Brain microvascular endothelial cell (primary cell): ENCODE measurements at regions not wholly inside any gene's neighbourhood (a gene's known extent, or its start where the extent isn't known, plus 50 kb on each side); places are given as distances from the start of the nearest gene placed in this dataset.

Experiments
- DNase-seq: peaks from one replicate; pipeline ENCODE4 v3.0.0-alpha.2; 2020
- H3K27ac ChIP-seq: fragments of 250-450 bp; sonication (Bioruptor Pico); 2 replicates; pipeline ENCODE4 v1.5.1; 2020; ENCODE audit warnings: mild to moderate bottlenecking, moderate library complexity
- H3K27me3 ChIP-seq: fragments of 250-450 bp; sonication (Bioruptor Pico); replicated peaks from 2 replicates; pipeline ENCODE4 v1.5.1; 2020; ENCODE audit warnings: mild to moderate bottlenecking
- H3K36me3 ChIP-seq: fragments of 250-450 bp; sonication (Bioruptor Pico); replicated peaks from 2 replicates; pipeline ENCODE4 v1.5.1; 2020; ENCODE audit warnings: mild to moderate bottlenecking
- H3K4me3 ChIP-seq: 2 replicates; pipeline ENCODE4 v1.5.1; 2011; ENCODE audit warnings: low read depth, mild to moderate bottlenecking, control low read depth, low read length, moderate library complexity
- in situ Hi-C: cut with HindIII; loops from 2 replicates; pipeline ENCODE4 v1.10.0; 2017; ENCODE audit warnings: low sequenced_read_pairs, low pct_ligation_motif_present
- TF ChIP-seq, protein P1 (sequence below): IDR thresholded peaks from 2 replicates; pipeline ENCODE4 v1.5.1; 2011; ENCODE audit warnings: low read depth, mild to moderate bottlenecking, moderate library complexity, low read length, control low read depth, inconsistent platforms; ENCODE audit errors: missing control alignments

DNA sequence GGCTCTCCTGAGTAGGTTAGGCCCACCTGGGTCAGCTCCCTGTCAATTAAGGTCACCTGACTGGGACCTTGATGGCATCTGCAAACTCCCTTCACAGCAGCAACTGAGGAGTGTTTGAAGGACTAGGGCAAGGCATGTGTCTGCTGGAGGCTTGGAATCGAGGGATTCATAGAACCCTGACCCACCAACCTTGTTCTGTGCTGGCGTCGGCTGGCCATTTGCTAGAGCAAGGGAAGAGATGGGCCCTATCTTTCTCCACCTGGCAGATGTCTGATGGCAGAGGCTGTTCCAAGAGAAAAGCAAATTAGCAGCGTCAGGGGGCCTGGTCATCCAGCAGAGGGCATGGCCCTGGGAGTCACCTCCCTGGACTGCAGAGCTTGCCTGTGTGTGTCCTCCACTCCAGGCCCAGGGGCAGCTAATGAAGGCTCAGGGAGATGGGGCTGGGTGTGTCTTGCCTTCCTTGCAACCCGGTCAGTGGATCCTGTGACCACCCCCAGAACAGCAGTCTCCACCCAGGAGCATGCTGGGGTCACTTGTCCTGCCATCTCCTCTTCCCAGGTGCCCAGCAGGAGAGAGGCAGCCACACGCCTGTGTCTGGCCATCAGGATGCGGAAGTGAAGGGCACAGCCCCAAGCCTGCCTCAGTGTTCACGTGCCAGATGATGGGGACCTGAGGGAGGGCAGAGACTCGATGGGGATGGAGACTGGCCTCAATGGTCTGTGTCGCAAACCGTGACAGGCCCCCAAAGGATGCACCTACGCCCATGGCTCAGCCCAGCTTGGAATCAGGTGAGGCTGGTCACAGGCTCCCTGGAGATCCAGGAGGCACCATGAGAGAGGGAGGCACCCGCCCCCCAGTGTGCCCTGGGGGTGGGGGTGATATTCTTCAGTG lies 53.9 kb downstream of the BARX1 start:
- Histone ChIP-seq H3K27ac (no peak overlapping the region), H3K4me3 (no peak overlapping the region), H3K36me3 (no peaks in the 10 kb centered on the region), H3K27me3 (no peaks in the 10 kb centered on the region)
- in situ Hi-C loops, result no loop called here
- DNase-seq, result no peak
- TF ChIP-seq, protein P1, sequence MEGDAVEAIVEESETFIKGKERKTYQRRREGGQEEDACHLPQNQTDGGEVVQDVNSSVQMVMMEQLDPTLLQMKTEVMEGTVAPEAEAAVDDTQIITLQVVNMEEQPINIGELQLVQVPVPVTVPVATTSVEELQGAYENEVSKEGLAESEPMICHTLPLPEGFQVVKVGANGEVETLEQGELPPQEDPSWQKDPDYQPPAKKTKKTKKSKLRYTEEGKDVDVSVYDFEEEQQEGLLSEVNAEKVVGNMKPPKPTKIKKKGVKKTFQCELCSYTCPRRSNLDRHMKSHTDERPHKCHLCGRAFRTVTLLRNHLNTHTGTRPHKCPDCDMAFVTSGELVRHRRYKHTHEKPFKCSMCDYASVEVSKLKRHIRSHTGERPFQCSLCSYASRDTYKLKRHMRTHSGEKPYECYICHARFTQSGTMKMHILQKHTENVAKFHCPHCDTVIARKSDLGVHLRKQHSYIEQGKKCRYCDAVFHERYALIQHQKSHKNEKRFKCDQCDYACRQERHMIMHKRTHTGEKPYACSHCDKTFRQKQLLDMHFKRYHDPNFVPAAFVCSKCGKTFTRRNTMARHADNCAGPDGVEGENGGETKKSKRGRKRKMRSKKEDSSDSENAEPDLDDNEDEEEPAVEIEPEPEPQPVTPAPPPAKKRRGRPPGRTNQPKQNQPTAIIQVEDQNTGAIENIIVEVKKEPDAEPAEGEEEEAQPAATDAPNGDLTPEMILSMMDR, result no peak

DNA sequence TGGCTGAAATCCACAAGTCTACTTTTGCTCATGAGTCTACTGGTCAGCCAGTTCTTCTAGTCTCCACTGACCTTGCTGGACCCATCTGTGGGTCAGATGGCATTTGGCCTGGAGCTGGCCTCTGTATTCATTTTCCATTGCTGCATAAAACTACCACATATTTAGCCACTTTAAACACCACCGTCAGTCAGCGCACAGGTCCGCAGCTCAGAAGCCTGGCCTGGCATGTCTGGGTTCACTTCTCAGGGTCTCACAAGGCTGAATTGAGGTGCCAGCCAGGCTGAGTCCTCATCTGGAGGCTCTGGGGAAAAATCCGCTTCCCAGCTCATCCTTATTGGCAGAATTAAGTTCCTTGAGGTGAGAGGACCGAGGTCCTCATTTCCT lies 54.7 kb downstream of the BARX1 start:
- TF ChIP-seq, protein P1, result no peak
- no peak for DNase-seq
- in situ Hi-C loops, result no loop called here

DNA sequence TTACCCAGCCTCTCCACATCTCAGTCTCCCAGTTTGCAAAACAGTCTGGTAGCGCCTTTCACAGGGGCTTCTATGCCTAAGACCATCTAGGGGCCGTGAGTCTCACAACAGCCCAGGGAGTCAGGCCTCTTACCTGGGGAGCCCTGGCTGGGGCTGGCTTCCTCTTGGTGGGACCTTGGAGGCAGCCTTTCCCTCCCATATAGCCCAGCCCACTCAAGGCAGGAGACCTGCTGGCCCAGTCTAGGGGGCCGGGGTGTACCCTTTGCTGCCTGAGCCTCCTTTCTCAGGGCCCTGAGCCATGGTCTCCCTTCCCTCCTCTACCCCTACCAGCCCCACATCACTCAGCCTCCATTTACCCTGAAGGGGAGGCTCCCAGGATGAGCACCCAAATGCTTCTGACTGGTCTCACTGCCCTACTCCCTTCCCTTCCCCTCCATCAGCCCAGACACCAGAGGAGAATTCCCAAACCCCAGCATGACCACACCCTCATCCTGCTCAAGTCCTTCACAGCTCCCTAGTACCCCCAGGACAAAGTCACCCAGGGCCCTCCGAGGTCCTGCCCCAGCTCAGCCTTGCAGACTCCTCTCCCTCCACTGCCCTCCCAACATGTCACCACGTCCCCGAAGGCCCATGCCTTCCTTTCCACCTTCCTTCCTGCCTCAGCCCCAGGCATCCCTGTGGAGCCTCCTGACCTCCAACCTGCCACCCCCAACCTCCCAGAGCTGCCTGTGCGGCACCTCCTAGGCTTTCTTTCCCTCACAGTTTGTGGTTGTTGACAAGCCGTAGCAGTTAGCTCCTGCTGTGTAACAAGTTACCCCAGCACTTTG lies 55.3 kb downstream of the BARX1 start:
- no peaks in the 10 kb centered on the region for H3K27me3 ChIP-seq
- TF ChIP-seq, protein P1, result no peak
- no peak overlapping the region for H3K27ac ChIP-seq
- DNase-seq, result no peak
- H3K4me3 ChIP-seq, result no peak overlapping the region
- no peaks in the 10 kb centered on the region for H3K36me3 ChIP-seq
- in situ Hi-C loops, result no loop called here

More for the DNA sequence above, 54.7 kb downstream of the BARX1 start:
- no peak overlapping the region for H3K4me3 ChIP-seq
- no peaks in the 10 kb centered on the region for H3K27me3 ChIP-seq
- no peak overlapping the region for H3K27ac ChIP-seq
- H3K36me3 ChIP-seq, result no peaks in the 10 kb centered on the region

DNA sequence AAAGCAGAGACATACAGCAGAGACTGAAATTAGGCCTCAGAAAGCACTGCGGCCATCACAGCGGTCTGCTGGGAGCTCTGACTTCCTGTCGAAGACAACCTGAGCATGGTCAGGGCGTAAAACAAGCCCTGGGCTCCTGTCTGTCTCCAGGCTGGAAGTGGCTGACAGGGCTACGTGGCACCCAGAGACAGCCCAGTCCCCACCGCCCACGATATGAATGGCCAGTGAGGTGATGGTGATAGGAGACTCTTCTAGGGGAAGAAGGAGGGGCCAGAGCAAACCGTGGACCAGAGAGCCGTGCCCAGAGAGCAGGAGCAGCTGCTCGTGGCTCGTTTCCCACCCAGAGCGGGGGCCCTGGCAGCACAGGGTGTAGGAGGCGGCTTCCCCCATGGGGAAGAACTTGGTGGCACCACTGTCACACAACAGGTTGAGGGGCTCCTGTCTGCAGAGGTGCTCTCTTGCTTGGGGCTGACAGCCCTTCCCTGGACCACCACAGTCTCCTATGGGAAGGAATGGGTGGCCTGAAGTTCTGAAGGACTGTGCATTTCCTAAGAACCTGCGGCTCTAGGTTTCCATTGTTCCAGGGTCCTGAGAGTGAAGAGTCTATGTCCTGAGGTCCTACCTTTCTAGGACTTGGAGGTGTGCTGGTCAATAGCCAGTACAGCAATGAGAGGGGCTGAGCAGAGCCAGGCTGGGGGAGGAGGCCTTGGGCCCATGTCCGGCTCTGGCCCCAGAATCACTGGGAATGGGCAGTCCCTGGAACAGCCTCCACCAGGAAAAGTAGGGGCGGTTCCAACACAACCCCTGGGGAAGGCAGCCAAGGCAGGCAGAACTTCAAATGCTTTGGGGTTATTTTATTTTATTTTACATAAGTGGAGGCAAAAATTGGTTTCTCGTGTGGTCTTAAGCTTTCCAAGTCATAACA lies 56.4 kb downstream of the BARX1 start:
- Histone ChIP-seq H3K27ac (no peak overlapping the region), H3K4me3 (no peak overlapping the region), H3K36me3 (no peaks in the 10 kb centered on the region), H3K27me3 (no peaks in the 10 kb centered on the region)
- no peak for DNase-seq
- in situ Hi-C loops, result no loop called here
- TF ChIP-seq, protein P1, result no peak

DNA sequence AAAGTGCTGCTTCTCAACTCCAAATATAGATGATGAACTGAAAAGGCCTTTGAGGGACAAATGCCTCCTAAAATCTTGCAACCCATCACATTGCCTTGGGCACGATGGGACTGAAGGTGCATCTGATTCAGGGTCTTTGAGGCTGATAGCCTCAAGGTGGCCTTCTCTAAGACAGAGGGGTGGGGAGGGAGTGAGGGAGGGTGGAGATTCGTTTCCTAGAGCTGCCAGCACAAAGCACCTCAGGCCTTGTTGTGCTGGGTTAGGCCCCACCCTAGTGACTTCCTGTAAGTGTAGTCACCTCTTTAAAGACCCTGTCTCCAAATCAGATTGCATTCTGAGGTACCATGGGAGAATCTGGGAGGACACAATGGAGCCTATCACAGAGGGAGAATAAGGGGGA lies 57.1 kb downstream of the BARX1 start:
- no peak overlapping the region for H3K27ac ChIP-seq
- TF ChIP-seq, protein P1, result no peak
- in situ Hi-C loops, result no loop called here
- no peaks in the 10 kb centered on the region for H3K36me3 ChIP-seq
- no peak for DNase-seq
- no peaks in the 10 kb centered on the region for H3K27me3 ChIP-seq
- no peak overlapping the region for H3K4me3 ChIP-seq
